CD4-positive, alpha-beta memory T cell (primary cell): ENCODE measurements at regions not wholly inside any gene's neighbourhood (a gene's known extent, or its start where the extent isn't known, plus 50 kb on each side); places are given as distances from the start of the nearest gene placed in this dataset.

ENCODE experiments used
- CTCF ChIA-PET: fragments of 350-600 bp; sonication (Branson Sonifier 250); formaldehyde crosslinking; loops from one replicate; lab custom pipeline; 2021; ENCODE audit warnings: inconsistent platforms; ENCODE audit not compliant: partially characterized antibody; lab: Charles Lee
- POLR2A ChIA-PET: fragments of 350-600 bp; sonication (Branson Sonifier 250); formaldehyde crosslinking; loops from one replicate; lab custom pipeline; 2021; ENCODE audit not compliant: partially characterized antibody; lab: Charles Lee
- DNase-seq, 5 donors: peaks; one replicate each; pipeline versions ENCODE4 v3.0.0 to v3.0.0-alpha.2; 2020 to 2022; ENCODE audit warnings: mixed read lengths in 1 of 5
- H3K27ac ChIP-seq: one replicate; pipeline ENCODE4 v1.7.0; 2013; ENCODE audit warnings: low read depth, low read length
- H3K27me3 ChIP-seq: 2 replicates; pipeline ENCODE4 v1.7.0; 2013; ENCODE audit warnings: mild to moderate bottlenecking, low read length, moderate library complexity; ENCODE audit not compliant: insufficient read depth
- H3K36me3 ChIP-seq: 2 replicates; pipeline ENCODE4 v1.7.0; 2013; ENCODE audit warnings: mild to moderate bottlenecking, low read length, moderate library complexity; ENCODE audit not compliant: insufficient read depth
- H3K4me1 ChIP-seq: 2 replicates; pipeline ENCODE4 v1.7.0; 2013; ENCODE audit warnings: mild to moderate bottlenecking, low read length, moderate library complexity; ENCODE audit not compliant: insufficient read depth
- H3K4me3 ChIP-seq, 2 donors: one replicate each; pipeline ENCODE4 v1.7.0; 2013; ENCODE audit warnings: low read length in 2 of 2, mild to moderate bottlenecking in 1 of 2
- H3K9me3 ChIP-seq, 2 donors: one replicate each; pipeline ENCODE4 v1.7.0; 2013; ENCODE audit warnings: low read length in 2 of 2, control low read depth in 1 of 2; ENCODE audit not compliant: control insufficient read depth in 1 of 2
- H3K27ac Mint-ChIP-seq, 7 donors: one replicate each; pipeline ENCODE4 v1.8.0; 2020 to 2021; ENCODE audit warnings: mixed read lengths in 7 of 7, mild to moderate bottlenecking in 6 of 7, inconsistent platforms in 3 of 7, moderate library complexity in 3 of 7
- H3K27me3 Mint-ChIP-seq, 2 donors: one replicate each; pipeline ENCODE4 v1.8.0; 2020 to 2021; ENCODE audit warnings: mixed read lengths in 2 of 2
- H3K36me3 Mint-ChIP-seq, 2 donors: one replicate each; pipeline ENCODE4 v1.8.0; 2020 to 2021; ENCODE audit warnings: mixed read lengths in 2 of 2, inconsistent platforms in 1 of 2, mild to moderate bottlenecking in 1 of 2
- H3K4me1 Mint-ChIP-seq, 4 donors: one replicate each; pipeline ENCODE4 v1.8.0; 2020 to 2021; ENCODE audit warnings: mixed read lengths in 4 of 4, mild to moderate bottlenecking in 1 of 4
- H3K4me3 Mint-ChIP-seq, 8 donors: one replicate each; pipeline ENCODE4 v1.8.0; 2020 to 2021; ENCODE audit warnings: mixed read lengths in 8 of 8, mild to moderate bottlenecking in 7 of 8, moderate library complexity in 6 of 8, inconsistent platforms in 3 of 8
- H3K9me3 Mint-ChIP-seq, 8 donors: one replicate each; pipeline ENCODE4 v1.8.0; 2020 to 2021; ENCODE audit warnings: mixed read lengths in 8 of 8, mild to moderate bottlenecking in 5 of 8, inconsistent platforms in 3 of 8, moderate library complexity in 1 of 8
- intact Hi-C: fragments of 100-400 bp; cut with micrococcal nuclease; formaldehyde crosslinking; loops from one replicate; pipeline ENCODE4 v1.15.1; 2023

DNA sequence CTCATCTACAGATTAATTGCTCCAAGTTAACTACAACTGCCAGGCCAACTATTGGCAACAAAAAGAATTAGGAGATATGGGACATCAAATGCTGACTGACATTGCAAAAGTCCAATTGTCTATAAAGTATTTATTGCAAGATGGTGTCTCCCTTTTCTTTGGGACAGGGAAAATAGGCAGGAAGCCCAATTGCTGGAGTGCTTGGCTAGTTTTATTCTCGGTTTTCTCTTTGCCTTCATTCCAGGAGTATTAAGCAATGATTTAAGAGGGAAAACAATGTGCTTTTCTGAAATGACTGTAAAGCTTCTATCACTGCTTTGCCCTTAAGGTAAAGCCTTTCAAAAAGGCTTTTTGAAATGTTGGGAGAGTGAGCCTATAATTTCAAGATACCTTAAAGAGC lies 62.8 kb upstream of the DIAPH2 start:
- POLR2A ChIA-PET: no interaction called here

More for the DNA sequence above, 62.8 kb upstream of the DIAPH2 start:
- no peaks in the 10 kb centered on the region for H3K9me3 ChIP-seq
- H3K27me3 ChIP-seq: no peaks in the 10 kb centered on the region
- Mint-ChIP-seq H3K36me3 (no peaks in the 10 kb centered on the region), H3K4me3 (no peak overlapping the region), H3K4me1 (no peaks in the 10 kb centered on the region), H3K9me3 (no peaks in the 10 kb centered on the region), H3K27ac (no peak overlapping the region), H3K27me3 (no peaks in the 10 kb centered on the region)
- no peak overlapping the region for H3K27ac ChIP-seq
- no peaks in the 10 kb centered on the region for H3K4me1 ChIP-seq
- CTCF ChIA-PET: no interaction called here
- H3K4me3 ChIP-seq: no peak overlapping the region
- DNase-seq: no peak
- H3K36me3 ChIP-seq: no peaks in the 10 kb centered on the region
- intact Hi-C loops: no loop called here
